ENCODE measurements at regions not wholly inside any gene's neighbourhood (a gene's known extent, or its start where the extent isn't known, plus 50 kb on each side); places are given as distances from the start of the nearest gene placed in this dataset.

DNA sequence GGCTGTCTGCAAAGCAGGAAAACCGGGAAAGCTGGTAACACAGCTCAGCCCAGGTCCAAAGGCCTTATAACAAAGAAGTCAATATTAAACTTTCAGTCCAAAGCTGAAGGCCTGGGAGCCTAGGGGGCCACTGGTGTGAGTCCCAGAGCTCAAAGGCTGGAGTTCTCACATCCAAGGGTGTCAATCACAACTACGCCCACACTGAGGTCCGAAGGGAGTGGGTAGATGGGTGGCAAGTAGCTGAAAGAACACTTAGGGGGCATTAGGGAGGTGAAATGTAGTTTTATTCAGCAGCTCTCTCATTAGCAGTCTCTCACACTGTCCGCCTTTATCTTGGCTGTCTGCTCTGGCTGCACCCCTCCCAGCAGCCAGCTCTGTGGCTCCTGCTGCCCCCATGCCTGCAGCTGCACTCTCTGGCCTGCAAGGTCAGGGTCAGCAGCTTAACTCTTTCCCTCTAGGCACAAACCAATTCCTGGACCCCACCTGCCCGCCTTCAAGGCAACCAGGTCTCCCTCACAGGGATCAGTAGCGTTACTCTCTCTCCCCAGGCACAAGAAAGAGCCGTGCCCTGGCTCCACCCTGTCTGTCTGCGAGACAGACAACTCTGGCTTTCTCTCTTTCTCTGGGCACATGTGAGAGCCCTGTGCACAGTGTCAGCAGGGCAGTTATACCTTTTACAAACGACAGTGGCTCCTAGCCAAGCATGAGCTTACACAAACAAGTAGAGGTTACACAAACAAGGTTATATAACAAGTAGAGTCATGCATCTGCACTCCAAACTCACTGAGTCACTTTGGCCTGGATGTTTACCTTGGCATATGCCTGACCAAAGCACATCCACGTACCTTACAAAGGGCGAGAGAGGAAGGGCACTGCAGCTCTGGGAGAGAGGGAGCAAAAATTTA is 249.4 kb upstream of the PCDH20 start (continued):
- TF ChIP-seq HES4 (CRISPR knock-in tag; IDR thresholded peaks at IDR 0.05; ENCODE audit: borderline replicate concordance) (0 out of 2 replicates have a peak, but pooled peaks have one; percentile 20), ZBTB7A (CRISPR knock-in tag; IDR thresholded peaks at IDR 0.05) (0 out of 2 replicates have a peak, but pooled peaks have one; percentile 37), HDAC1 (CRISPR knock-in tag; IDR thresholded peaks at IDR 0.05) (peak; percentile 65), CREB1 (IDR thresholded peaks at IDR 0.05) (peak; percentile 55), CREB1 (CRISPR knock-in tag; IDR thresholded peaks at IDR 0.05) (no peak), WIZ (CRISPR knock-in tag; IDR thresholded peaks at IDR 0.05) (peak; percentile 75), KDM3A (CRISPR knock-in tag; IDR thresholded peaks at IDR 0.05; ENCODE audit: low read depth) (0 out of 2 replicates have a peak, but pooled peaks have one; percentile 73), ZNF343 (CRISPR knock-in tag; IDR thresholded peaks at IDR 0.05) (no peak), ZNF138 (CRISPR knock-in tag; IDR thresholded peaks at IDR 0.05; ENCODE audit: low read depth) (peak; percentile 55; the same call in 1 of the 2 replicates), GABPA (IDR thresholded peaks at IDR 0.05; ENCODE audit: low read depth, low read length) (no peak), GABPA (CRISPR knock-in tag; IDR thresholded peaks at IDR 0.05; ENCODE audit: low read depth) (0 out of 2 replicates have a peak, but pooled peaks have one; percentile 29), ZNF230 (CRISPR knock-in tag; IDR thresholded peaks at IDR 0.05) (no peak), TAF1 (CRISPR knock-in tag; IDR thresholded peaks at IDR 0.05) (peak; percentile 30; the same call in 1 of the 2 replicates), MAFK (conservative IDR thresholded peaks at IDR 0.05 in 1 of 2, IDR thresholded peaks at IDR 0.05 in 1 of 2; ENCODE audit: low read length in 2 of 2) (peak; percentile 47 to 65), RBAK (CRISPR knock-in tag; IDR thresholded peaks at IDR 0.05) (peak; percentile 29; the same call in 1 of the 2 replicates), MTA1 (CRISPR knock-in tag; IDR thresholded peaks at IDR 0.05; ENCODE audit: borderline replicate concordance) (peak; percentile 65; the same call in 1 of the 2 replicates)
- TF ChIP-seq, protein P1, sequence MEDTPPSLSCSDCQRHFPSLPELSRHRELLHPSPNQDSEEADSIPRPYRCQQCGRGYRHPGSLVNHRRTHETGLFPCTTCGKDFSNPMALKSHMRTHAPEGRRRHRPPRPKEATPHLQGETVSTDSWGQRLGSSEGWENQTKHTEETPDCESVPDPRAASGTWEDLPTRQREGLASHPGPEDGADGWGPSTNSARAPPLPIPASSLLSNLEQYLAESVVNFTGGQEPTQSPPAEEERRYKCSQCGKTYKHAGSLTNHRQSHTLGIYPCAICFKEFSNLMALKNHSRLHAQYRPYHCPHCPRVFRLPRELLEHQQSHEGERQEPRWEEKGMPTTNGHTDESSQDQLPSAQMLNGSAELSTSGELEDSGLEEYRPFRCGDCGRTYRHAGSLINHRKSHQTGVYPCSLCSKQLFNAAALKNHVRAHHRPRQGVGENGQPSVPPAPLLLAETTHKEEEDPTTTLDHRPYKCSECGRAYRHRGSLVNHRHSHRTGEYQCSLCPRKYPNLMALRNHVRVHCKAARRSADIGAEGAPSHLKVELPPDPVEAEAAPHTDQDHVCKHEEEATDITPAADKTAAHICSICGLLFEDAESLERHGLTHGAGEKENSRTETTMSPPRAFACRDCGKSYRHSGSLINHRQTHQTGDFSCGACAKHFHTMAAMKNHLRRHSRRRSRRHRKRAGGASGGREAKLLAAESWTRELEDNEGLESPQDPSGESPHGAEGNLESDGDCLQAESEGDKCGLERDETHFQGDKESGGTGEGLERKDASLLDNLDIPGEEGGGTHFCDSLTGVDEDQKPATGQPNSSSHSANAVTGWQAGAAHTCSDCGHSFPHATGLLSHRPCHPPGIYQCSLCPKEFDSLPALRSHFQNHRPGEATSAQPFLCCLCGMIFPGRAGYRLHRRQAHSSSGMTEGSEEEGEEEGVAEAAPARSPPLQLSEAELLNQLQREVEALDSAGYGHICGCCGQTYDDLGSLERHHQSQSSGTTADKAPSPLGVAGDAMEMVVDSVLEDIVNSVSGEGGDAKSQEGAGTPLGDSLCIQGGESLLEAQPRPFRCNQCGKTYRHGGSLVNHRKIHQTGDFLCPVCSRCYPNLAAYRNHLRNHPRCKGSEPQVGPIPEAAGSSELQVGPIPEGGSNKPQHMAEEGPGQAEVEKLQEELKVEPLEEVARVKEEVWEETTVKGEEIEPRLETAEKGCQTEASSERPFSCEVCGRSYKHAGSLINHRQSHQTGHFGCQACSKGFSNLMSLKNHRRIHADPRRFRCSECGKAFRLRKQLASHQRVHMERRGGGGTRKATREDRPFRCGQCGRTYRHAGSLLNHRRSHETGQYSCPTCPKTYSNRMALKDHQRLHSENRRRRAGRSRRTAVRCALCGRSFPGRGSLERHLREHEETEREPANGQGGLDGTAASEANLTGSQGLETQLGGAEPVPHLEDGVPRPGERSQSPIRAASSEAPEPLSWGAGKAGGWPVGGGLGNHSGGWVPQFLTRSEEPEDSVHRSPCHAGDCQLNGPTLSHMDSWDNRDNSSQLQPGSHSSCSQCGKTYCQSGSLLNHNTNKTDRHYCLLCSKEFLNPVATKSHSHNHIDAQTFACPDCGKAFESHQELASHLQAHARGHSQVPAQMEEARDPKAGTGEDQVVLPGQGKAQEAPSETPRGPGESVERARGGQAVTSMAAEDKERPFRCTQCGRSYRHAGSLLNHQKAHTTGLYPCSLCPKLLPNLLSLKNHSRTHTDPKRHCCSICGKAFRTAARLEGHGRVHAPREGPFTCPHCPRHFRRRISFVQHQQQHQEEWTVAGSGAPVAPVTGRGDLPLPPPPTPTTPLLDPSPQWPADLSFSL (CRISPR knock-in tag; IDR thresholded peaks at IDR 0.05): 0 out of 2 replicates have a peak, but pooled peaks have one; percentile 41
- TF ChIP-seq, protein P2, sequence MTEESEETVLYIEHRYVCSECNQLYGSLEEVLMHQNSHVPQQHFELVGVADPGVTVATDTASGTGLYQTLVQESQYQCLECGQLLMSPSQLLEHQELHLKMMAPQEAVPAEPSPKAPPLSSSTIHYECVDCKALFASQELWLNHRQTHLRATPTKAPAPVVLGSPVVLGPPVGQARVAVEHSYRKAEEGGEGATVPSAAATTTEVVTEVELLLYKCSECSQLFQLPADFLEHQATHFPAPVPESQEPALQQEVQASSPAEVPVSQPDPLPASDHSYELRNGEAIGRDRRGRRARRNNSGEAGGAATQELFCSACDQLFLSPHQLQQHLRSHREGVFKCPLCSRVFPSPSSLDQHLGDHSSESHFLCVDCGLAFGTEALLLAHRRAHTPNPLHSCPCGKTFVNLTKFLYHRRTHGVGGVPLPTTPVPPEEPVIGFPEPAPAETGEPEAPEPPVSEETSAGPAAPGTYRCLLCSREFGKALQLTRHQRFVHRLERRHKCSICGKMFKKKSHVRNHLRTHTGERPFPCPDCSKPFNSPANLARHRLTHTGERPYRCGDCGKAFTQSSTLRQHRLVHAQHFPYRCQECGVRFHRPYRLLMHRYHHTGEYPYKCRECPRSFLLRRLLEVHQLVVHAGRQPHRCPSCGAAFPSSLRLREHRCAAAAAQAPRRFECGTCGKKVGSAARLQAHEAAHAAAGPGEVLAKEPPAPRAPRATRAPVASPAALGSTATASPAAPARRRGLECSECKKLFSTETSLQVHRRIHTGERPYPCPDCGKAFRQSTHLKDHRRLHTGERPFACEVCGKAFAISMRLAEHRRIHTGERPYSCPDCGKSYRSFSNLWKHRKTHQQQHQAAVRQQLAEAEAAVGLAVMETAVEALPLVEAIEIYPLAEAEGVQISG (CRISPR knock-in tag; IDR thresholded peaks at IDR 0.05): peak; percentile 14; the same call in 1 of the 2 replicates
- TF ChIP-seq, protein P3, sequence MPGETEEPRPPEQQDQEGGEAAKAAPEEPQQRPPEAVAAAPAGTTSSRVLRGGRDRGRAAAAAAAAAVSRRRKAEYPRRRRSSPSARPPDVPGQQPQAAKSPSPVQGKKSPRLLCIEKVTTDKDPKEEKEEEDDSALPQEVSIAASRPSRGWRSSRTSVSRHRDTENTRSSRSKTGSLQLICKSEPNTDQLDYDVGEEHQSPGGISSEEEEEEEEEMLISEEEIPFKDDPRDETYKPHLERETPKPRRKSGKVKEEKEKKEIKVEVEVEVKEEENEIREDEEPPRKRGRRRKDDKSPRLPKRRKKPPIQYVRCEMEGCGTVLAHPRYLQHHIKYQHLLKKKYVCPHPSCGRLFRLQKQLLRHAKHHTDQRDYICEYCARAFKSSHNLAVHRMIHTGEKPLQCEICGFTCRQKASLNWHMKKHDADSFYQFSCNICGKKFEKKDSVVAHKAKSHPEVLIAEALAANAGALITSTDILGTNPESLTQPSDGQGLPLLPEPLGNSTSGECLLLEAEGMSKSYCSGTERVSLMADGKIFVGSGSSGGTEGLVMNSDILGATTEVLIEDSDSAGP (CRISPR knock-in tag; IDR thresholded peaks at IDR 0.05; ENCODE audit: borderline replicate concordance): peak; percentile 83
